HG02798 (cell line): ENCODE measurements at regions not wholly inside any gene's neighbourhood (a gene's known extent, or its start where the extent isn't known, plus 50 kb on each side); places are given as distances from the start of the nearest gene placed in this dataset.

Experiments used
- ATAC-seq: cut with Tn5 transposase; IDR thresholded peaks from one replicate; pipeline ENCODE4 v1.9.1; 2021; ENCODE audit warnings: mild to moderate bottlenecking; ENCODE audit not compliant: unreplicated experiment, poor library complexity

- ATAC-seq, result no peak
Observed at GRCh38 chr17:56735842-56736241, 97.9 kb downstream of the C17orf67 start.

- ATAC-seq, result peak; percentile 39
Observed at GRCh38 chr17:56737421-56738161, 96.1 kb downstream of the C17orf67 start.

GRCh38 chr17:56739376-56739775, 94.3 kb downstream of the C17orf67 start:
- ATAC-seq, result no peak

- ATAC-seq, result no peak
Observed at GRCh38 chr17:56739776-56740175, 93.9 kb downstream of the C17orf67 start.

GRCh38 chr17:56740481-56740880, 93.2 kb downstream of the C17orf67 start:
- no peak for ATAC-seq
